ENCODE measurements at regions not wholly inside any gene's neighbourhood (a gene's known extent, or its start where the extent isn't known, plus 50 kb on each side); places are given as distances from the start of the nearest gene placed in this dataset.

GRCh38 chr21:22209304-22209700 lies 1211.1 kb downstream of the NCAM2 start (continued):
- no peak for TF ChIP-seq BCL11A (IDR thresholded peaks at IDR 0.05; ENCODE audit: low read depth in 2 of 2, low read length in 2 of 2)
- no peak for TF ChIP-seq POU5F1 (IDR thresholded peaks at IDR 0.05; ENCODE audit: low read depth, low read length)
- no peak for TF ChIP-seq NANOG (IDR thresholded peaks at IDR 0.05; ENCODE audit: insufficient read depth, low read depth, low read length, poor library complexity, severe bottlenecking)
- TF ChIP-seq TAF1 (IDR thresholded peaks at IDR 0.05; ENCODE audit: low read depth, low read length): no peak
- TF ChIP-seq NRF1 (IDR thresholded peaks at IDR 0.05; ENCODE audit: low read depth, low read length): no peak
- no peak for TF ChIP-seq POLR2AphosphoS5 (IDR thresholded peaks at IDR 0.05; ENCODE audit: low read depth, low read length)
- no peak for TF ChIP-seq HDAC6 (IDR thresholded peaks at IDR 0.05; ENCODE audit: low read depth, low read length)

All from H1 (cell line).